ENCODE measurements at regions not wholly inside any gene's neighbourhood (a gene's known extent, or its start where the extent isn't known, plus 50 kb on each side); places are given as distances from the start of the nearest gene placed in this dataset.

GRCh38 chr9:108484468-108484867 lies 371.3 kb downstream of the ACTL7B start:
- no peak for TF ChIP-seq CTCF (conservative IDR thresholded peaks at IDR 0.05; ENCODE audit: low read length)
- no peak for TF ChIP-seq EZH2phosphoT487 (IDR thresholded peaks at IDR 0.05; ENCODE audit: borderline replicate concordance)

Data from Loucy (cell line).